OCI-M1 (cell line): ENCODE measurements at regions not wholly inside any gene's neighbourhood (a gene's known extent, or its start where the extent isn't known, plus 50 kb on each side); places are given as distances from the start of the nearest gene placed in this dataset.

Experiments
- DNase-seq: peaks from one replicate; lab custom pipeline; 2025; lab: John Stamatoyannopoulos, UW

- no peak for DNase-seq
These were observed 137.3 kb upstream of the PMEPA1 start for GRCh38 chr20:57847104-57847503.

- no peak for DNase-seq
These were observed 135.1 kb upstream of the PMEPA1 start for GRCh38 chr20:57844626-57845596.

GRCh38 chr20:57843941-57844625, 134.3 kb upstream of the PMEPA1 start:
- DNase-seq, result no peak

- DNase-seq, result no peak
These were observed 132.9 kb upstream of the PMEPA1 start for GRCh38 chr20:57842720-57843119.

- no peak for DNase-seq
These were observed 131.6 kb upstream of the PMEPA1 start for GRCh38 chr20:57841297-57841866.

- DNase-seq, result no peak
These were observed 130.9 kb upstream of the PMEPA1 start for GRCh38 chr20:57840504-57841296.

GRCh38 chr20:57840066-57840465, 130.3 kb upstream of the PMEPA1 start:
- DNase-seq, result no peak

GRCh38 chr20:57838670-57839151, 128.9 kb upstream of the PMEPA1 start:
- no peak for DNase-seq

- no peak for DNase-seq
These were observed 127.6 kb upstream of the PMEPA1 start for GRCh38 chr20:57837208-57838035.

- no peak for DNase-seq
These were observed 126.0 kb upstream of the PMEPA1 start for GRCh38 chr20:57835588-57836455.

- DNase-seq, result no peak
These were observed 125.2 kb upstream of the PMEPA1 start for GRCh38 chr20:57835074-57835452.

GRCh38 chr20:57834306-57835073, 124.7 kb upstream of the PMEPA1 start:
- no peak for DNase-seq

- DNase-seq, result no peak
These were observed 122.3 kb upstream of the PMEPA1 start for GRCh38 chr20:57831993-57832585.

- no peak for DNase-seq
These were observed 121.6 kb upstream of the PMEPA1 start for GRCh38 chr20:57831326-57831992.

GRCh38 chr20:57830515-57830895, 120.7 kb upstream of the PMEPA1 start:
- no peak for DNase-seq

GRCh38 chr20:57829805-57830514, 120.1 kb upstream of the PMEPA1 start:
- DNase-seq, result no peak

GRCh38 chr20:57829336-57829735, 119.5 kb upstream of the PMEPA1 start:
- DNase-seq, result no peak

- no peak for DNase-seq
These were observed 118.9 kb upstream of the PMEPA1 start for GRCh38 chr20:57828696-57829095.
